ENCODE measurements at regions not wholly inside any gene's neighbourhood (a gene's known extent, or its start where the extent isn't known, plus 50 kb on each side); places are given as distances from the start of the nearest gene placed in this dataset.

DNA sequence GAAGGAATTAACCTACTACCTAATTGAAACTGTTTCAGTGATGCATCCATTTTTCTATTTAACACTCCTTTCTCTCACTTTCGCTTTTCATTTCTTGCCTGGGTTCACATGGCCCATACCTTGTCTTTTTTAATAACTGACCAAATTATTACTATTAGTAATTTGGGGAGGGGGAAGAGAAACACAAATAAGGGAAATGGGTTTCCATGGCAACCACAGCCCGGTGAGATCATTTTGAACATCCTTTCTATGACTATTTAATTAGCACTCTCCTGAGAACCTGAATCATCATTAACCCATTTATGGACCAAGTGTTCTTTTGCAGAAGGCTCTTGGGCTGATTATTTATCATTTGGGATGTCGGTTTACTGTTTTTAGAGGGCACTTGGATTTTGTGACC lies 628.2 kb upstream of the SALL1 start:
- Histone ChIP-seq H3K4me1 (no peaks in the 10 kb centered on the region), H3K9me3 (no peaks in the 10 kb centered on the region), H3K27ac (no peak overlapping the region), H3K27me3 (no peaks in the 10 kb centered on the region), H3K4me3 (no peak overlapping the region), H3K36me3 (no peaks in the 10 kb centered on the region)
- intact Hi-C loops (cut with DNase I; ENCODE audit: low total_unique reads) = no loop called here
- no peak for DNase-seq
- TF ChIP-seq, protein P1, sequence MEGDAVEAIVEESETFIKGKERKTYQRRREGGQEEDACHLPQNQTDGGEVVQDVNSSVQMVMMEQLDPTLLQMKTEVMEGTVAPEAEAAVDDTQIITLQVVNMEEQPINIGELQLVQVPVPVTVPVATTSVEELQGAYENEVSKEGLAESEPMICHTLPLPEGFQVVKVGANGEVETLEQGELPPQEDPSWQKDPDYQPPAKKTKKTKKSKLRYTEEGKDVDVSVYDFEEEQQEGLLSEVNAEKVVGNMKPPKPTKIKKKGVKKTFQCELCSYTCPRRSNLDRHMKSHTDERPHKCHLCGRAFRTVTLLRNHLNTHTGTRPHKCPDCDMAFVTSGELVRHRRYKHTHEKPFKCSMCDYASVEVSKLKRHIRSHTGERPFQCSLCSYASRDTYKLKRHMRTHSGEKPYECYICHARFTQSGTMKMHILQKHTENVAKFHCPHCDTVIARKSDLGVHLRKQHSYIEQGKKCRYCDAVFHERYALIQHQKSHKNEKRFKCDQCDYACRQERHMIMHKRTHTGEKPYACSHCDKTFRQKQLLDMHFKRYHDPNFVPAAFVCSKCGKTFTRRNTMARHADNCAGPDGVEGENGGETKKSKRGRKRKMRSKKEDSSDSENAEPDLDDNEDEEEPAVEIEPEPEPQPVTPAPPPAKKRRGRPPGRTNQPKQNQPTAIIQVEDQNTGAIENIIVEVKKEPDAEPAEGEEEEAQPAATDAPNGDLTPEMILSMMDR (IDR thresholded peaks at IDR 0.05) = no peak
- TF ChIP-seq POLR2A (IDR thresholded peaks at IDR 0.05) = no peak

DNA sequence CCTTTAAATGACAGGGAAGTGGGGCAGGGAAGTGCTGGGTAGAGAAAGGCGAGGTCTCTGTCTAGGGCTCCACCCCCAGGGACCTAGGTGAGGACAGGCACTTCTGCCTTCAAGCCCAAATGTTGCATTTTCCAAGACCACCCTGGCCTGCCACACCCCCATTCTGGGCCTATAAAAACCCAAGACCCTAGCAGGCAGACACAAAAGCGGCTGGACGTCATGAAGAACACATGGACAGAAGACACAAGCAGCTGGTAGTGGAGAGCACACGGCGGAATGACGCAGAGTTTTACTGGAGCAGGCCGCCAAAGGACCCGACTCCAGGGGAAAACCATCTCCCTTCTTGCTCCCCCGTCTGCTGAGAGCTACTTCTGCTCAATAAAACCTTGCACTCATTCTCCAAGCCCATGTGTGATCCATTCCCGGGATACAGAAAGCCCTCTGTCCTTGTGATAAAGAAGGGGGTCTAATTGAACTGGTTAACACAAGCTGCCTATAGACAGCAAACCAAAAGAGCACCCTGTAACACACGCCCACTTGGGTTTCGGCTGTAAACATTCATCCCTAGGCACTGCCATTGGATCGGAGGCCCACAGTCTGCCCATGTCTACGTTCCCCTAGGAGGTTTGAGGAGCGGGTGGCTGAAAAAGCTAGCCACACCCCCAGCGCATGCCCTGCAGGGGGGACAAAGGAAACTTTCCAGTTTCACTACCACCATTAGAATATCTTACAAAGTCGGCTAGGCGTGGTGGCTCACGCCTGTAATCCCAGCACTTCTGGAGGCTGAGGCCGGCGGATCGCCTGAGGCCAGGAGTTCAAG lies 622.2 kb upstream of the SALL1 start:
- no peaks in the 10 kb centered on the region for H3K36me3 ChIP-seq
- intact Hi-C loops (cut with DNase I; ENCODE audit: low total_unique reads) = no loop called here
- H3K9me3 ChIP-seq = no peaks in the 10 kb centered on the region
- no peak overlapping the region for H3K4me3 ChIP-seq
- no peaks in the 10 kb centered on the region for H3K27me3 ChIP-seq
- no peak overlapping the region for H3K27ac ChIP-seq
- TF ChIP-seq POLR2A (IDR thresholded peaks at IDR 0.05) = no peak
- TF ChIP-seq, protein P1 (IDR thresholded peaks at IDR 0.05) = no peak
- H3K4me1 ChIP-seq = no peaks in the 10 kb centered on the region
- no peak for DNase-seq

DNA sequence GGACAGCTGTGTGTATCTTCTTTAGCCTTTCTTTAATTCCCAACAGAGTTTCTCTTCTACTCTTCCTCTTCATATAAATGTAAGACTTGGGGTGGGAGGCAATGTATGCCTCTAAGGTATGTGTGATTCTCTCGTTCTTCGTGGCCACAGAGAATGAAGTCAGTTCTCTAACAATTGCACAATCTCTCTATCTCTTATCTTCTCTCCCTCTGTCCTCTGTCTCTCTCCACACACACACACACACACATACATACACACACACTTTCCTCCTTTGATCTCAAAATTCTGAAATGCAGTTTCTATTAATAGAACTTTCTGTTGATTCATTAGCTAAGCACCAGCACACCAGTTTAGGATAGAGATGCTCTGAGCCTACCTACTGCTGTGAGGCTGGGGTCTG lies 615.7 kb upstream of the SALL1 start:
- TF ChIP-seq, protein P1 (IDR thresholded peaks at IDR 0.05) = no peak
- no peak for TF ChIP-seq POLR2A (IDR thresholded peaks at IDR 0.05)
- no peaks in the 10 kb centered on the region for H3K4me1 ChIP-seq
- no peak for DNase-seq
- intact Hi-C loops (cut with DNase I; ENCODE audit: low total_unique reads) = no loop called here
- no peaks in the 10 kb centered on the region for H3K36me3 ChIP-seq
- no peak overlapping the region for H3K4me3 ChIP-seq
- H3K9me3 ChIP-seq = no peaks in the 10 kb centered on the region
- no peak overlapping the region for H3K27ac ChIP-seq
- no peaks in the 10 kb centered on the region for H3K27me3 ChIP-seq

DNA sequence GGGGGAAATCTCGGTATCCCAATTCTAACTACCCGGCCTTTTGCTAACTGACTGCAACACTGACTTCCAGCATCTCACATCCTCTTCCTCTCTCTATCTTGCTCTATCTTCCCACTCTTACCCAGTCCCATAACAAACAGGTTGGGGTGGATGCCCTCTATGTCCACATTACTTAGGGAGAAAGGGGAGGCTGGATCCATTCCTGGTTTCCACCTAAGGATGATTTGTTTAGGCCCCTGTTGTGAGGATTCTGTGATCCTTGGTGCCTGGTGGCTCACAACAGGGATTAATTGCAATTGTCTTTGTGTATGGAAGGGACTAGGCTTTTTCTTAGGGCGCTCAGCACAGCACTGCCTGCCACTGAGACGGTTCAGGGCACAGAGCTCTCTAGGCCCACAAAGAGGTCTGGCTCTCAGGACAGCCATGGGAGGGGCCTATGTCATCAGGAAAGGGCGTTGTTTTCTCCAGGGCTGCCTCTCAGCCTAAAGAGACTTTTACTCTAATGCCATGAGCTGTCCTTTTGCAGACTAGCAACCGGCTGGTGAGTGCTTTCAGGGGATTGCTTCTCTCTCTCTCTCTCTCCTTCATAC lies 612.1 kb upstream of the SALL1 start:
- Histone ChIP-seq H3K9me3 (no peaks in the 10 kb centered on the region), H3K27me3 (no peaks in the 10 kb centered on the region), H3K4me3 (no peak overlapping the region), H3K4me1 (no peaks in the 10 kb centered on the region), H3K36me3 (no peaks in the 10 kb centered on the region), H3K27ac (peak overlapping the region in 1 of 2 donors; percentile 57)
- intact Hi-C loops (cut with DNase I; ENCODE audit: low total_unique reads) = no loop called here
- no peak for DNase-seq
- TF ChIP-seq, protein P1 (IDR thresholded peaks at IDR 0.05) = no peak

Measured in uterus (tissue), 3 donors.